ENCODE measurements at regions not wholly inside any gene's neighbourhood (a gene's known extent, or its start where the extent isn't known, plus 50 kb on each side); places are given as distances from the start of the nearest gene placed in this dataset.

DNA sequence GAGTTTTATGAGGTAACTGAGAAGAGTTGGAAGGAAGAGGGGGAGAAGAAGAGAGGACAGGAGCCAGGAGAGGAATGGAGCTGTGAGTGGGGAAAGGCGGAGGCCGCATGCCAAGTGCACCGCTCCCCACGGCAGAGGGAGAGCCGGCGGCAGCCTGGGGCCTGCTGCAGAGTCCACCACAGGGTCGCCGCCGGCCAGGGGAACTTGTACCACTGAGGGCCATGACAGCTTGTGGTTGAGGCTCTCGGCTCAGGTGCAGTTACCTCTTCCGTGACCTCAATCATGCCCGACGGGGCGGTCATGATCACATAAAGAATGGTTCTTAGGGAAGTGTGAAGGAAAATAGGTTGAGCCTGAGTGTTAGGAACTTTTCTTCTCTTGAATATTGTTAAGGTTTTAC lies 325.0 kb downstream of the SNAPC1 start:
- TF ChIP-seq, protein P1, sequence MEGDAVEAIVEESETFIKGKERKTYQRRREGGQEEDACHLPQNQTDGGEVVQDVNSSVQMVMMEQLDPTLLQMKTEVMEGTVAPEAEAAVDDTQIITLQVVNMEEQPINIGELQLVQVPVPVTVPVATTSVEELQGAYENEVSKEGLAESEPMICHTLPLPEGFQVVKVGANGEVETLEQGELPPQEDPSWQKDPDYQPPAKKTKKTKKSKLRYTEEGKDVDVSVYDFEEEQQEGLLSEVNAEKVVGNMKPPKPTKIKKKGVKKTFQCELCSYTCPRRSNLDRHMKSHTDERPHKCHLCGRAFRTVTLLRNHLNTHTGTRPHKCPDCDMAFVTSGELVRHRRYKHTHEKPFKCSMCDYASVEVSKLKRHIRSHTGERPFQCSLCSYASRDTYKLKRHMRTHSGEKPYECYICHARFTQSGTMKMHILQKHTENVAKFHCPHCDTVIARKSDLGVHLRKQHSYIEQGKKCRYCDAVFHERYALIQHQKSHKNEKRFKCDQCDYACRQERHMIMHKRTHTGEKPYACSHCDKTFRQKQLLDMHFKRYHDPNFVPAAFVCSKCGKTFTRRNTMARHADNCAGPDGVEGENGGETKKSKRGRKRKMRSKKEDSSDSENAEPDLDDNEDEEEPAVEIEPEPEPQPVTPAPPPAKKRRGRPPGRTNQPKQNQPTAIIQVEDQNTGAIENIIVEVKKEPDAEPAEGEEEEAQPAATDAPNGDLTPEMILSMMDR (IDR thresholded peaks at IDR 0.05): no peak
- TF ChIP-seq EZH2phosphoT487 (IDR thresholded peaks at IDR 0.05) (no peak), EZH2 (IDR thresholded peaks at IDR 0.05) (no peak)

All from neural progenitor cell (in vitro differentiated cells).